H1 (cell line): ENCODE measurements at regions not wholly inside any gene's neighbourhood (a gene's known extent, or its start where the extent isn't known, plus 50 kb on each side); places are given as distances from the start of the nearest gene placed in this dataset.

ENCODE experiments used
- CTCF ChIA-PET: fragments of 300-600 bp; sonication (Branson Sonifier 250); formaldehyde crosslinking; loops from one replicate; lab custom pipeline; 2021; ENCODE audit not compliant: partially characterized antibody; lab: Charles Lee
- POLR2A ChIA-PET: fragments of 300-600 bp; sonication (Branson Sonifier 250); formaldehyde crosslinking; loops from one replicate; lab custom pipeline; 2021; ENCODE audit warnings: inconsistent platforms; ENCODE audit not compliant: partially characterized antibody; lab: Charles Lee
- DNase-seq, 2 experiments: peaks; one replicate each; pipeline versions ENCODE4 v3.0.0 to v3.0.0-alpha.2; 2010 to 2022; ENCODE audit warnings: low spot score in 2 of 2, low read depth in 1 of 2, mixed read lengths in 1 of 2
- FAIRE-seq: peaks from 2 replicates; lab custom pipeline; 2011; peaks lifted over from hg19 to GRCh38; lab: Jason Lieb, UNC
- H2AFZ ChIP-seq: 2 replicates; pipeline ENCODE4 v1.8.1; 2012; ENCODE audit warnings: low read length, inconsistent platforms
- H2AK5ac ChIP-seq: 2 replicates; pipeline ENCODE4 v1.6.1; 2013; ENCODE audit warnings: low read depth, low read length
- H2BK120ac ChIP-seq: replicated peaks from 2 replicates; pipeline ENCODE3; 2013; ENCODE audit warnings: low read depth, low read length, inconsistent platforms
- H2BK12ac ChIP-seq: 2 replicates; pipeline ENCODE4 v1.6.1; 2013; ENCODE audit warnings: low read depth, low read length
- H2BK15ac ChIP-seq: 2 replicates; pipeline ENCODE4 v1.6.1; 2013; ENCODE audit warnings: low read length
- H2BK20ac ChIP-seq: 2 replicates; pipeline ENCODE4 v1.6.1; 2013; ENCODE audit warnings: low read length
- H2BK5ac ChIP-seq: 2 replicates; pipeline ENCODE4 v1.6.1; 2013; ENCODE audit warnings: low read depth, low read length
- H3K14ac ChIP-seq: 2 replicates; pipeline ENCODE4 v1.6.1; 2013; ENCODE audit warnings: inconsistent platforms; ENCODE audit not compliant: insufficient read length
- H3K18ac ChIP-seq: 2 replicates; pipeline ENCODE4 v1.6.1; 2013; ENCODE audit warnings: low read length; ENCODE audit errors: extremely low read depth
- H3K23ac ChIP-seq: 2 replicates; pipeline ENCODE4 v1.6.1; 2013; ENCODE audit warnings: inconsistent platforms; ENCODE audit not compliant: insufficient read length
- H3K23me2 ChIP-seq: 2 replicates; pipeline ENCODE4 v1.6.1; 2013; ENCODE audit warnings: low read depth, low read length
- H3K27ac ChIP-seq: 2 replicates; pipeline ENCODE4 v1.6.1; 2011; ENCODE audit warnings: low read depth, low read length, inconsistent platforms
- H3K27me3 ChIP-seq, 4 experiments: replicated peaks in 1 of 4; 1 replicate in 1 of 4; 2 replicates in 3 of 4; pipeline versions ENCODE4 v1.6.1 to v1.8.1; 2011 to 2013; ENCODE audit warnings: low read length in 3 of 4, mild to moderate bottlenecking in 3 of 4, inconsistent platforms in 2 of 4, mixed read lengths in 2 of 4, moderate library complexity in 1 of 4; ENCODE audit not compliant: control insufficient read depth in 3 of 4, insufficient read depth in 3 of 4; ENCODE audit errors: extremely low read depth in 1 of 4
- H3K36me3 ChIP-seq, 4 experiments: 2 replicates each; pipeline versions ENCODE4 v1.6.1 to v1.8.1; 2011 to 2013; ENCODE audit warnings: mild to moderate bottlenecking in 4 of 4, low read length in 3 of 4, moderate library complexity in 2 of 4, control low read depth in 1 of 4, inconsistent platforms in 1 of 4; ENCODE audit not compliant: insufficient read depth in 4 of 4, control insufficient read depth in 2 of 4
- H3K4ac ChIP-seq: replicated peaks from 2 replicates; pipeline ENCODE3; 2013; ENCODE audit warnings: low read length, low read depth, mixed read lengths, inconsistent platforms; ENCODE audit not compliant: insufficient read length
- H3K4me1 ChIP-seq, 4 experiments: replicated peaks in 1 of 4; 1 replicate in 1 of 4; 2 replicates in 3 of 4; pipeline versions ENCODE4 v1.6.1 to v1.8.1; 2011 to 2013; ENCODE audit warnings: low read length in 3 of 4, inconsistent platforms in 2 of 4, mixed read lengths in 1 of 4; ENCODE audit not compliant: insufficient read depth in 4 of 4, control insufficient read depth in 3 of 4
- H3K4me2 ChIP-seq, 2 experiments: 2 replicates each; pipeline versions ENCODE4 v1.6.1 to v1.8.1; 2011 to 2013; ENCODE audit warnings: low read depth in 2 of 2, low read length in 2 of 2, control low read depth in 1 of 2, inconsistent platforms in 1 of 2, mild to moderate bottlenecking in 1 of 2; ENCODE audit not compliant: insufficient read depth in 1 of 2
- H3K4me3 ChIP-seq, 4 experiments: fragments of 200-600, 300-600 bp in 1 of 4; sonication (generic), shearing (Covaris generic), sonication (Bioruptor Twin) in 1 of 4; 2 replicates each; pipeline versions ENCODE4 v1.5.1 to v1.8.1; 2011 to 2016; ENCODE audit warnings: low read length in 4 of 4, low read depth in 3 of 4, control low read depth in 2 of 4, inconsistent platforms in 2 of 4, mild to moderate bottlenecking in 2 of 4, mixed read lengths in 1 of 4, moderate library complexity in 1 of 4; ENCODE audit not compliant: insufficient read depth in 2 of 4; ENCODE audit errors: extremely low read depth in 1 of 4
- H3K56ac ChIP-seq: replicated peaks from 2 replicates; pipeline ENCODE3; 2013; ENCODE audit warnings: low read depth, mild to moderate bottlenecking, mixed read lengths, low read length, inconsistent platforms; ENCODE audit not compliant: insufficient read length
- H3K79me1 ChIP-seq: 2 replicates; pipeline ENCODE4 v1.6.1; 2013; ENCODE audit warnings: low read depth, low read length, control low read depth
- H3K79me2 ChIP-seq, 2 experiments: 2 replicates each; pipeline versions ENCODE4 v1.6.1 to v1.8.1; 2012 to 2013; ENCODE audit warnings: low read length in 2 of 2, mild to moderate bottlenecking in 2 of 2, inconsistent platforms in 1 of 2; ENCODE audit not compliant: insufficient read depth in 2 of 2, control insufficient read depth in 1 of 2
- H3K9ac ChIP-seq, 4 experiments: replicated peaks in 1 of 4; 1 replicate in 1 of 4; 2 replicates in 3 of 4; pipeline versions ENCODE4 v1.6.1 to v1.8.1; 2011 to 2013; ENCODE audit warnings: low read depth in 3 of 4, low read length in 3 of 4, control low read depth in 2 of 4, mild to moderate bottlenecking in 2 of 4, moderate library complexity in 2 of 4, inconsistent platforms in 1 of 4; ENCODE audit errors: extremely low read depth in 1 of 4
- H3K9me3 ChIP-seq, 2 experiments: 2 replicates each; pipeline versions ENCODE4 v1.6.1 to v1.8.1; 2012 to 2013; ENCODE audit warnings: mild to moderate bottlenecking in 2 of 2, moderate library complexity in 2 of 2, control low read depth in 1 of 2, inconsistent platforms in 1 of 2, low read depth in 1 of 2, low read length in 1 of 2, mixed read lengths in 1 of 2; ENCODE audit not compliant: insufficient read depth in 2 of 2
- H4K20me1 ChIP-seq, 2 experiments: replicated peaks in 1 of 2; 2 replicates each; pipeline versions ENCODE3 to v1.8.1; 2011 to 2013; ENCODE audit warnings: inconsistent platforms in 2 of 2, low read length in 2 of 2, mild to moderate bottlenecking in 1 of 2; ENCODE audit not compliant: insufficient read depth in 2 of 2, control insufficient read depth in 1 of 2
- H4K5ac ChIP-seq: 2 replicates; pipeline ENCODE4 v1.6.1; 2013; ENCODE audit warnings: low read length, low read depth, mixed read lengths, inconsistent platforms; ENCODE audit not compliant: insufficient read length
- H4K8ac ChIP-seq: 2 replicates; pipeline ENCODE4 v1.8.0; 2013; ENCODE audit warnings: mild to moderate bottlenecking, moderate library complexity, low read length, inconsistent platforms; ENCODE audit not compliant: insufficient read depth; ENCODE audit errors: extremely low read depth
- H4K91ac ChIP-seq: replicated peaks from 2 replicates; pipeline ENCODE3; 2013; ENCODE audit warnings: low read length, mixed read lengths, inconsistent platforms; ENCODE audit not compliant: insufficient read length
- JUN ChIP-seq: IDR thresholded peaks from 2 replicates; pipeline ENCODE4 v1.6.1; 2011; ENCODE audit warnings: low read depth, mild to moderate bottlenecking, improper control_type of control experiment, low read length
- JUND ChIP-seq: IDR thresholded peaks from 2 replicates; pipeline ENCODE4 v1.6.1; 2011; ENCODE audit warnings: mild to moderate bottlenecking, improper control_type of control experiment, low read length
- MAFK ChIP-seq: IDR thresholded peaks from 2 replicates; pipeline ENCODE4 v1.6.1; 2012; ENCODE audit warnings: low read depth, mild to moderate bottlenecking, improper control_type of control experiment, low read length
- POLR2AphosphoS5 ChIP-seq: IDR thresholded peaks from 2 replicates; pipeline ENCODE4 v1.6.1; 2011; ENCODE audit warnings: low read depth, low read length
- RNF2 ChIP-seq: fragments of 200-900, 300-1000 bp; sonication (generic); IDR thresholded peaks from 2 replicates; pipeline ENCODE4 v1.7.1; 2016; ENCODE audit warnings: borderline replicate concordance, low read depth, mild to moderate bottlenecking, antibody characterized with exemption, low read length; ENCODE audit not compliant: poor library complexity, severe bottlenecking; ENCODE audit errors: missing control alignments
- SIN3A ChIP-seq, 2 experiments: IDR thresholded peaks in 1 of 2; conservative IDR thresholded peaks in 1 of 2; 2 replicates each; pipeline ENCODE4 v1.6.1; 2011 to 2012; ENCODE audit warnings: low read length in 2 of 2, improper control_type of control experiment in 1 of 2, low read depth in 1 of 2, mild to moderate bottlenecking in 1 of 2
- SIX5 ChIP-seq: IDR thresholded peaks from 2 replicates; pipeline ENCODE4 v1.6.1; 2011; ENCODE audit warnings: mild to moderate bottlenecking, low read depth, low read length
- SP1 ChIP-seq: IDR thresholded peaks from 2 replicates; pipeline ENCODE4 v1.6.1; 2011; ENCODE audit warnings: low read depth, low read length
- SP2 ChIP-seq: IDR thresholded peaks from 2 replicates; pipeline ENCODE4 v1.6.1; 2012; ENCODE audit warnings: mild to moderate bottlenecking, low read length, inconsistent platforms
- SP4 ChIP-seq: IDR thresholded peaks from 2 replicates; pipeline ENCODE4 v1.6.1; 2012; ENCODE audit warnings: low read length, inconsistent platforms
- TAF1 ChIP-seq: IDR thresholded peaks from 2 replicates; pipeline ENCODE4 v1.6.1; 2011; ENCODE audit warnings: mild to moderate bottlenecking, low read depth, low read length
- TBP ChIP-seq: IDR thresholded peaks from 2 replicates; pipeline ENCODE4 v1.6.1; 2011; ENCODE audit warnings: low read depth, low read length, improper control_type of control experiment
- WGBS, 2 experiments: shearing (Covaris generic) in 1 of 2; methylation state at CpG; one replicate each; pipeline versions ENCODE4 v1.1.6 to v1.1.7; 2013 to 2015; ENCODE audit warnings: low lambda C conversion rate in 2 of 2, mixed read lengths in 2 of 2, inconsistent platforms in 1 of 2, low coverage in 1 of 2, missing lambda C conversion rate in 1 of 2; ENCODE audit not compliant: insufficient replicate concordance in 2 of 2, insufficient coverage in 1 of 2, insufficient read length in 1 of 2; ENCODE audit errors: extremely low coverage in 1 of 2, missing lambda C conversion rate in 1 of 2; 5-methylcytosine and 5-hydroxymethylcytosine counted together
- TF ChIP-seq, protein P1 (sequence below): IDR thresholded peaks from 2 replicates; pipeline ENCODE4 v1.6.1; 2012; ENCODE audit warnings: inconsistent platforms

DNA sequence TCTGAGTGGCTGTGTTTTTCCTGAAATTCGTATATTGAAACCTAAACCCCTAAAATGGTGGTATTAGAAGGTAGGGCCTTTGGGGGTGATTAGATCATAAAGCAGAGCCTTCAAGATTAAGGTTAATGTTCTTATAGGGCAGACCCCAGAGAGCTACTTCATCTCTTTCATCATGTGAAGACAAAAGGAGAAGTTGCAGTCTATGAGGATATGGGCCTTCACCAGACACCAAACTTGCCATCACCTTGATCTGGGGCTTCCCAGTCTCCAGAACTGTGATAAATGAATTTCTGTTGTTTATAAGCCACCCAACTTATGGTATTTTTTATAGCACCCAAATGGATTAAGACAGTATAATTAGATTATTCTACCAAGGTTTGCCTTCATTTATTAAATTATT is 275.0 kb upstream of the ATP2B1 start:
- Histone ChIP-seq H2AK5ac (no peak overlapping the region), H2BK5ac (no peak overlapping the region), H3K4ac (no peak overlapping the region), H2AFZ (no peak overlapping the region), H2BK120ac (no peak overlapping the region), H3K27me3 (no peaks in the 10 kb centered on the region), H4K5ac (no peak overlapping the region), H3K23ac (no peak overlapping the region), H4K20me1 (no peaks in the 10 kb centered on the region), H3K79me1 (no peaks in the 10 kb centered on the region), H3K36me3 (no peaks in the 10 kb centered on the region), H3K4me2 (no peak overlapping the region), H3K14ac (no peak overlapping the region), H3K56ac (no peak overlapping the region), H3K27ac (no peak overlapping the region), H3K23me2 (no peaks in the 10 kb centered on the region), H2BK12ac (no peak overlapping the region), H4K91ac (no peak overlapping the region), H2BK20ac (no peak overlapping the region), H4K8ac (no peak overlapping the region), H3K18ac (no peak overlapping the region), H2BK15ac (no peak overlapping the region), H3K4me1 (peaks cover 0 to 3% (median 0%) of the 10 kb centered on the region in 4 experiments; a peak in 2 of 7 replicates), H3K4me3 (no peak overlapping the region), H3K9me3 (no peaks in the 10 kb centered on the region), H3K79me2 (no peaks in the 10 kb centered on the region), H3K9ac (no peak overlapping the region)
- no peak for FAIRE-seq
- TF ChIP-seq POLR2AphosphoS5 (no peak), MAFK (no peak), SP2 (no peak), SP4 (no peak), SIN3A (conservative IDR thresholded peaks at IDR 0.05 in 1 of 2, IDR thresholded peaks at IDR 0.05 in 1 of 2; ENCODE audit: low read depth in 1 of 2, low read length in 2 of 2) (no peak), JUN (no peak), SP1 (no peak), SIX5 (no peak), JUND (no peak), TAF1 (no peak), TBP (no peak), RNF2 (no peak)
- TF ChIP-seq, protein P1, sequence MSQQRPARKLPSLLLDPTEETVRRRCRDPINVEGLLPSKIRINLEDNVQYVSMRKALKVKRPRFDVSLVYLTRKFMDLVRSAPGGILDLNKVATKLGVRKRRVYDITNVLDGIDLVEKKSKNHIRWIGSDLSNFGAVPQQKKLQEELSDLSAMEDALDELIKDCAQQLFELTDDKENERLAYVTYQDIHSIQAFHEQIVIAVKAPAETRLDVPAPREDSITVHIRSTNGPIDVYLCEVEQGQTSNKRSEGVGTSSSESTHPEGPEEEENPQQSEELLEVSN, result no peak
- CTCF ChIA-PET, result interaction anchor here (1.2 to 1.6 kb wide), 3 partner anchors 15 to 18 kb away, joined by 3 to 4 read pairs (median 3); no protein-coding TSS in a partner anchor
- DNase-seq, result no peak
- POLR2A ChIA-PET, result no interaction called here
- WGBS, 2 experiments, result 91% methylated on average over 1 of the region's 1 CpG; no CpG with 5 or more reads in 1 of the 2 experiments
